Peyer's patch (tissue), 4 donors: ENCODE measurements at regions not wholly inside any gene's neighbourhood (a gene's known extent, or its start where the extent isn't known, plus 50 kb on each side); places are given as distances from the start of the nearest gene placed in this dataset.

Source experiments
- CTCF ChIP-seq, 6 experiments: fragments of 450-650 bp in 4 of 6; fragments of 200-600 bp in 2 of 6; sonication (generic) in 1 of 6; IDR thresholded peaks; one replicate each; pipeline ENCODE4 v1.5.1; 2017 to 2019; ENCODE audit warnings: antibody characterized with exemption in 6 of 6, mild to moderate bottlenecking in 3 of 6, moderate library complexity in 1 of 6
- POLR2A ChIP-seq, 2 donors: fragments of 450-650 bp; IDR thresholded peaks; one replicate each; pipeline ENCODE4 v1.5.1; 2017; ENCODE audit warnings: antibody characterized with exemption in 2 of 2, mild to moderate bottlenecking in 2 of 2, moderate library complexity in 2 of 2

- TF ChIP-seq CTCF (IDR thresholded peaks at IDR 0.05) (no peak), POLR2A (IDR thresholded peaks at IDR 0.05) (no peak)
These were observed 113.7 kb downstream of the FOXA2 start for GRCh38 chr20:22470620-22471026.
